CD14-positive monocyte (primary cell): ENCODE measurements at regions not wholly inside any gene's neighbourhood (a gene's known extent, or its start where the extent isn't known, plus 50 kb on each side); places are given as distances from the start of the nearest gene placed in this dataset.

ENCODE experiments used
- DNase-seq, 3 donors: peaks; one replicate each; pipeline ENCODE4 v3.0.0-alpha.2; 2011 to 2022
- H2AFZ ChIP-seq: 2 replicates; pipeline ENCODE4 v1.6.0; 2012; ENCODE audit warnings: mild to moderate bottlenecking, low read depth, low read length, inconsistent platforms; ENCODE audit not compliant: insufficient read depth, poor library complexity, severe bottlenecking
- H3K27ac ChIP-seq, 2 donors: 1 replicate in 1 of 2; 2 replicates in 1 of 2; pipeline ENCODE4 v1.5.1; 2012 to 2013; ENCODE audit warnings: low read length in 2 of 2, control low read depth in 1 of 2, inconsistent platforms in 1 of 2, low read depth in 1 of 2, mild to moderate bottlenecking in 1 of 2
- H3K27me3 ChIP-seq, 2 donors: one replicate each; pipeline versions ENCODE4 v1.6.0 to v1.6.1; 2011 to 2013; ENCODE audit warnings: low read length in 2 of 2; ENCODE audit not compliant: control insufficient read depth in 2 of 2, insufficient read depth in 2 of 2
- H3K36me3 ChIP-seq, 2 donors: replicated peaks in 1 of 2; 1 replicate in 1 of 2; 2 replicates in 1 of 2; pipeline versions ENCODE4 v1.5.1 to v1.6.1; 2012 to 2013; ENCODE audit warnings: low read length in 2 of 2, control low read depth in 1 of 2, inconsistent platforms in 1 of 2, mild to moderate bottlenecking in 1 of 2; ENCODE audit not compliant: insufficient read depth in 2 of 2, control insufficient read depth in 1 of 2
- H3K4me1 ChIP-seq, 2 donors: 1 replicate in 1 of 2; 2 replicates in 1 of 2; pipeline versions ENCODE4 v1.5.1 to v1.6.1; 2012 to 2013; ENCODE audit warnings: low read length in 2 of 2, control low read depth in 1 of 2, inconsistent platforms in 1 of 2, mild to moderate bottlenecking in 1 of 2, moderate library complexity in 1 of 2; ENCODE audit not compliant: insufficient read depth in 2 of 2, control insufficient read depth in 1 of 2
- H3K4me2 ChIP-seq: replicated peaks from 2 replicates; pipeline ENCODE3; 2012; ENCODE audit warnings: low read length, moderate library complexity, mild to moderate bottlenecking; ENCODE audit not compliant: poor library complexity, severe bottlenecking; ENCODE audit errors: extremely low read depth
- H3K4me3 ChIP-seq, 3 experiments: fragments of 200-600 bp in 1 of 3; sonication (generic) in 1 of 3; replicated peaks in 1 of 3; 1 replicate in 2 of 3; 2 replicates in 1 of 3; pipeline ENCODE4 v1.5.1; 2011 to 2013; ENCODE audit warnings: low read length in 3 of 3, mild to moderate bottlenecking in 3 of 3, control low read depth in 2 of 3, low read depth in 2 of 3, inconsistent platforms in 1 of 3, moderate library complexity in 1 of 3
- H3K79me2 ChIP-seq: 2 replicates; pipeline ENCODE4 v1.6.0; 2012; ENCODE audit warnings: mild to moderate bottlenecking, control low read depth, inconsistent platforms, low read length, moderate library complexity; ENCODE audit not compliant: insufficient read depth
- H3K9ac ChIP-seq: 2 replicates; pipeline ENCODE4 v1.6.0; 2017; ENCODE audit warnings: low read length, mild to moderate bottlenecking; ENCODE audit not compliant: insufficient read depth, poor library complexity, severe bottlenecking
- H3K9me3 ChIP-seq, 2 donors: replicated peaks in 1 of 2; 1 replicate in 1 of 2; 2 replicates in 1 of 2; pipeline versions ENCODE4 v1.5.1 to v1.6.1; 2012 to 2013; ENCODE audit warnings: low read length in 2 of 2, control low read depth in 1 of 2; ENCODE audit not compliant: control insufficient read depth in 1 of 2, insufficient read depth in 1 of 2
- H4K20me1 ChIP-seq: 2 replicates; pipeline ENCODE4 v1.6.0; 2012; ENCODE audit warnings: mild to moderate bottlenecking, low read length, control low read depth, moderate library complexity; ENCODE audit not compliant: insufficient read depth
- H3K27ac Mint-ChIP-seq, 7 donors: one replicate each; pipeline ENCODE4 v1.8.0; 2020; ENCODE audit warnings: mild to moderate bottlenecking in 7 of 7, mixed read lengths in 7 of 7, moderate library complexity in 6 of 7, inconsistent platforms in 2 of 7
- H3K27me3 Mint-ChIP-seq, 3 donors: one replicate each; pipeline ENCODE4 v1.8.0; 2021 to 2022; ENCODE audit warnings: low read depth in 3 of 3, mild to moderate bottlenecking in 3 of 3, mixed read lengths in 3 of 3, moderate library complexity in 3 of 3, inconsistent platforms in 1 of 3
- H3K36me3 Mint-ChIP-seq, 2 donors: one replicate each; pipeline ENCODE4 v1.8.0; 2020; ENCODE audit warnings: mixed read lengths in 2 of 2, inconsistent platforms in 1 of 2, mild to moderate bottlenecking in 1 of 2
- H3K4me1 Mint-ChIP-seq: one replicate; pipeline ENCODE4 v1.8.0; 2020; ENCODE audit warnings: mild to moderate bottlenecking, mixed read lengths
- H3K4me3 Mint-ChIP-seq, 2 donors: one replicate each; pipeline ENCODE4 v1.8.0; 2020; ENCODE audit warnings: mild to moderate bottlenecking in 2 of 2, mixed read lengths in 2 of 2, moderate library complexity in 1 of 2
- H3K9me3 Mint-ChIP-seq, 7 donors: one replicate each; pipeline ENCODE4 v1.8.0; 2020 to 2022; ENCODE audit warnings: mixed read lengths in 7 of 7, mild to moderate bottlenecking in 6 of 7, moderate library complexity in 6 of 7, inconsistent platforms in 2 of 7
- WGBS: methylation state at CpG from one replicate; pipeline ENCODE4 v1.1.5; 2013; ENCODE audit warnings: missing lambda C conversion rate; ENCODE audit not compliant: insufficient coverage; 5-methylcytosine and 5-hydroxymethylcytosine counted together
- intact Hi-C, 2 donors: fragments of 100-400 bp; cut with micrococcal nuclease; formaldehyde crosslinking; loops; one replicate each; pipeline versions ENCODE4 v1.15.0 to v1.15.1; 2023
- TF ChIP-seq, protein P1 (sequence below): fragments of 200-600 bp; IDR thresholded peaks from one replicate; pipeline ENCODE4 v1.8.0; 2022; ENCODE audit warnings: antibody characterized with exemption, mild to moderate bottlenecking

DNA sequence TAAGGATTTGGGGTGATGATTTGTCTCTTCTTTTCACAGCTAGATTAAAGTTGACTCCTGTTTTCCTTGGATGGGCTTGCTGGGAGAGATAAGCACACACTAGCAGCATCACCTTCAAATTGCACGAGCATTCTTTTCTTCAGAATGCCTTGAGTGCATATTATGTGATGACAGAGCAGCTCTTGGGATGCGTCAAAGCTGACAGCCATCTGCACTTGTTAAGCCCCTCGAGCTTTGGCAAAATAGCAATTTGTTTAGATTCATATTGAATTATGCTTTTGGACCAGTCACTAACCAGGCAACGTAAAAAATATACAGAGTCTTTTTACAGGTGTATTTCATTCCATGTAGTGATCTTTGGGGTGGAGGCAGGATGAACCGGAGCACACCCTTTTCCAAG is 407.0 kb downstream of the FUT8 start:
- Histone ChIP-seq H3K9me3 (no peaks in the 10 kb centered on the region), H3K27ac (no peak overlapping the region), H3K4me2 (no peak overlapping the region), H3K27me3 (no peaks in the 10 kb centered on the region), H3K4me1 (no peaks in the 10 kb centered on the region), H3K9ac (no peak overlapping the region), H3K79me2 (no peaks in the 10 kb centered on the region), H3K36me3 (no peaks in the 10 kb centered on the region), H4K20me1 (no peaks in the 10 kb centered on the region), H3K4me3 (no peak overlapping the region), H2AFZ (no peak overlapping the region)
- Mint-ChIP-seq H3K36me3 (no peaks in the 10 kb centered on the region), H3K4me1 (no peaks in the 10 kb centered on the region), H3K9me3 (no peaks in the 10 kb centered on the region), H3K27me3 (no peaks in the 10 kb centered on the region), H3K27ac (no peak overlapping the region), H3K4me3 (no peak overlapping the region)
- WGBS, result 88% methylated on average over 2 of the region's 5 CpGs
- no peak for DNase-seq
- intact Hi-C loops, result no loop called here
- TF ChIP-seq, protein P1, sequence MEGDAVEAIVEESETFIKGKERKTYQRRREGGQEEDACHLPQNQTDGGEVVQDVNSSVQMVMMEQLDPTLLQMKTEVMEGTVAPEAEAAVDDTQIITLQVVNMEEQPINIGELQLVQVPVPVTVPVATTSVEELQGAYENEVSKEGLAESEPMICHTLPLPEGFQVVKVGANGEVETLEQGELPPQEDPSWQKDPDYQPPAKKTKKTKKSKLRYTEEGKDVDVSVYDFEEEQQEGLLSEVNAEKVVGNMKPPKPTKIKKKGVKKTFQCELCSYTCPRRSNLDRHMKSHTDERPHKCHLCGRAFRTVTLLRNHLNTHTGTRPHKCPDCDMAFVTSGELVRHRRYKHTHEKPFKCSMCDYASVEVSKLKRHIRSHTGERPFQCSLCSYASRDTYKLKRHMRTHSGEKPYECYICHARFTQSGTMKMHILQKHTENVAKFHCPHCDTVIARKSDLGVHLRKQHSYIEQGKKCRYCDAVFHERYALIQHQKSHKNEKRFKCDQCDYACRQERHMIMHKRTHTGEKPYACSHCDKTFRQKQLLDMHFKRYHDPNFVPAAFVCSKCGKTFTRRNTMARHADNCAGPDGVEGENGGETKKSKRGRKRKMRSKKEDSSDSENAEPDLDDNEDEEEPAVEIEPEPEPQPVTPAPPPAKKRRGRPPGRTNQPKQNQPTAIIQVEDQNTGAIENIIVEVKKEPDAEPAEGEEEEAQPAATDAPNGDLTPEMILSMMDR, result no peak

GRCh38 chr14:65821224-65821753 is 408.8 kb downstream of the FUT8 start:
- no peak for DNase-seq
- Histone ChIP-seq H3K4me3 (no peak overlapping the region), H3K79me2 (no peaks in the 10 kb centered on the region), H2AFZ (no peak overlapping the region), H3K9me3 (no peaks in the 10 kb centered on the region), H3K9ac (no peak overlapping the region), H3K27ac (no peak overlapping the region), H3K4me2 (no peak overlapping the region), H3K4me1 (no peaks in the 10 kb centered on the region), H4K20me1 (no peaks in the 10 kb centered on the region), H3K36me3 (no peaks in the 10 kb centered on the region), H3K27me3 (no peaks in the 10 kb centered on the region)
- intact Hi-C loops, result loop anchor here in 1 of 2 donors (5.0 to 10.0 kb wide), 3 partner anchors 406 to 659 kb away; partner anchors contain the start of gene FUT8
- Mint-ChIP-seq H3K4me3 (no peak overlapping the region), H3K27me3 (no peaks in the 10 kb centered on the region), H3K27ac (no peak overlapping the region), H3K36me3 (no peaks in the 10 kb centered on the region), H3K9me3 (no peaks in the 10 kb centered on the region), H3K4me1 (no peaks in the 10 kb centered on the region)
- TF ChIP-seq, protein P1, result no peak
- WGBS, result 96% methylated on average over 9 of the region's 10 CpGs
